ENCODE measurements at regions not wholly inside any gene's neighbourhood (a gene's known extent, or its start where the extent isn't known, plus 50 kb on each side); places are given as distances from the start of the nearest gene placed in this dataset.

DNA sequence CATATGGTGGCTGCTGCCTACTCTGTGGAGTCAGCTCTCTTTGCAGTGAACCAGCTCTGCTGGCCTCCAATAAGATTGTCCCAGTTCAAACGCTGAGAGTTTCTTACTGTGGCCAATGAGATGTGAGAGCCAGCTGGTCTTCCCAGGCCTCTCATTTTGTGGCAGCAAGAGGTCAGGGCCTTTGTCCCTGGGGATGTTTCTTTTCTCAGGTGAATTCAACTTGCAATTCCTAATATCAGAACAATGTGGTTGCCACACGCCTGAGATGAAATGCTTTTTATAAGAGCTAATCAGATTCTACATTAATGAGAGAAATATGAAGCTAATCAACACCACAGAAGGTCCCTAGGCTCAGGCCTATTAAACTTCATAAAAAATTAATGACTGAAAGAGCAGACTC, 660.1 kb upstream of the CAMK1G start:
- Mint-ChIP-seq H3K4me1 (ENCODE audit: low read depth) (no peaks in the 10 kb centered on the region), H3K27ac (no peak overlapping the region), H3K36me3 (ENCODE audit: low read depth) (no peaks in the 10 kb centered on the region), H3K9me3 (no peaks in the 10 kb centered on the region), H3K4me3 (no peak overlapping the region), H3K27me3 (ENCODE audit: low read depth) (no peaks in the 10 kb centered on the region)

DNA sequence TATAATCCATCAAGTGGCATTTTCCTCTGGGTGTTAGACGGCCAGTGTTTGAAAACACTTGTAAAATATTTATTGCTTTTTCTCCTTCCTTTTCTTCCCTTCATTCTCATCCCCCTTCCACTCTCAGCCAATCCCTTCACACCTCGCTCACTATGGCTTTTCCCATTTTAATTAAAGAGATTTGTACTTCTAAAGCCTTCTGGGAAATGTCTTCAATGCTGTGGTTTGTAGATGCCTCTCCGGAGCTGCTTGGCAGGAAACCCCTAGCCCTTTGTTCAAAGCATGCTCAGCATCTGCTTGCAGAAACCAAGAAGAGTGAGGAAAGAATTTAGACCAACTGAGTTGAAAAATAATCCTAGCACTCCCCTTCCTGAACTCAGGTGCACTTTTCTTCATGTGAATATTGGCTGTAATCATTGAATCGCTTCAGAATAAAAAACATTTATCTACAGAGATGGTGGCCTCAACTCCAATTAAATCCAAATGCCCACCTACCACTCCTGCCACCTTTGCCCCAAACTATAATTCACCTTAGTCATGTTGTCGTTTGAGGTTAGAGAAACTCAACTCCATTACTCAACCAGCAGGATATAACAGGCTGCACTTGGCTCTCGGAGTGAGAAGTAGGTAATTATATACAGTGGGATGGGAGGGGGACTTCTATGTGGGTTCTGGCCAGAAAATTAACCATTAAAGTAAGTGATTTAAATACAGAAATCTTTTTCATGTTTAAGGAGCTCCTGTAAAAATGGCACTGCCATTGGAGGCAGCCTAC, 659.4 kb upstream of the CAMK1G start:
- Mint-ChIP-seq H3K27me3 (ENCODE audit: low read depth) (no peaks in the 10 kb centered on the region), H3K36me3 (ENCODE audit: low read depth) (no peaks in the 10 kb centered on the region), H3K27ac (no peak overlapping the region), H3K4me3 (no peak overlapping the region), H3K4me1 (ENCODE audit: low read depth) (no peaks in the 10 kb centered on the region), H3K9me3 (no peaks in the 10 kb centered on the region)

DNA sequence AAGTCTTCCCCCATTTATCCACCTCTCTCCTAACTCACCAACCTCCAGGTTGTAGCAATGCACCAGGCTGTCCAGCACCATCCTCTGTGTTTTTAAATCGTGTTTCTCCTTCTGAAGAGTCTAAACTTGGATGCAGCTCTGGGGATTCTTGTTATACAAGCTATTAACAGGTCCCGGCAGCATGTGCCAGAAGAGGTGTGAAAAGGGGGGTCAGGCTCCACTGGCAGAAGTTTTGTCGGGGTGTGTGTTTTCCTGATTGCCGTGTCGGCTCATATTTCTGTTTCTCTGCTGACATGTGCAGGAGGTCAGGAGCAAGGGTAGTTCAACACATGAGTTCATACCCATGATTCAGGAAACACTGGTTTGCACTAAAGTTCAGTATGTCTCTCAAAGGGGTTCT, 658.6 kb upstream of the CAMK1G start:
- Mint-ChIP-seq H3K27ac (no peak overlapping the region), H3K4me1 (ENCODE audit: low read depth) (no peaks in the 10 kb centered on the region), H3K4me3 (no peak overlapping the region), H3K27me3 (ENCODE audit: low read depth) (no peaks in the 10 kb centered on the region), H3K9me3 (no peaks in the 10 kb centered on the region), H3K36me3 (ENCODE audit: low read depth) (no peaks in the 10 kb centered on the region)

DNA sequence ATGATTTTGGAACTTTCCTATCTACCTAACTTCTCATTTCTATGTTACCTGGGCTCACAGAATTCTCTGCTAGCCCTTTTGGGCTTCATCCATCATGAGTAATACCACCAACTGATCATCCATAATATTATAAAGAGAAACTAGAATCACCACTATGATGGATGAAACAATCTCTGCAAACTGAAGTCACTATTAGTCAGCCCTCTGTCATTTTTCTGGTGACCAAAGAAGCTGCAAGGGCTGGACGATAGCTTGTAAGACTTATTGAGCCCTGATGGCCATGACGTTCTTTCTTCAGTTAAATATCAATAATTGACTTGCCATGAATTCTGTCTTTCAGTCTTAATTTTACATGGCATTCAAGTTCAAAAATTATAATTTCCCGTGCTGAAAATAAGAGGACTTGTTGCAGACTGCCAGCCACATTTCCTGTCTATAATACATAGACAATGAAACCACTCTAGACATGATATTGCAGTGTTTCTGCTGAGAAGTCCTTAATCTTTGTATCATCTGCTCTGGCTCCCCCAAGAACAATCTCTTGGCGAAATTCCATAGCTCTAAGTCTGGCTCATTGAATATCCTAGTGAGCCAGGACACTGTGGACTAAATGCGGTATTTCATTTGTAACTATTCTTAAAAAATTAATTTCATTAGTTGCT, 655.0 kb upstream of the CAMK1G start:
- H3K27ac Mint-ChIP-seq: no peak overlapping the region
- no peaks in the 10 kb centered on the region for H3K4me1 Mint-ChIP-seq (ENCODE audit: low read depth)
- no peak overlapping the region for H3K4me3 Mint-ChIP-seq
- H3K9me3 Mint-ChIP-seq: no peaks in the 10 kb centered on the region
- no peaks in the 10 kb centered on the region for H3K27me3 Mint-ChIP-seq (ENCODE audit: low read depth)
- no peaks in the 10 kb centered on the region for H3K36me3 Mint-ChIP-seq (ENCODE audit: low read depth)

DNA sequence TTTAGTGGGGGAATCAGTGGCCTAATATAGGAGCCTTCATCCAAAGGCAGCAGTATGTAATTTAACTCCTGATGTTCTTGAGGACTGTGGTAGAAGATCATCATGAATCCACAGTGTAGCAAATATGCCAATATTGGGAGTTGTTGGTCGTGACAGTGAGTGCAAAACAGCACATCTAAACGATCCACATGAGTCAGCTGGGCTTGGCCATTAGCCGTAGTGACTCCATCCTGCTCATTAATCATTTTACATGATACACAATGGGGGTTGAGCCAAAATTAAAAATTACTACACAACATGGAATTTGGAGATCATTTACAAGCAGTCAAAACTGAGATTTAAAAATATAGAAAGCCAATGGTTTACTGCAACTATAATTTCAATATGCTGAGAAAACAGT, 653.9 kb upstream of the CAMK1G start:
- Mint-ChIP-seq H3K9me3 (no peaks in the 10 kb centered on the region), H3K27ac (no peak overlapping the region), H3K4me3 (no peak overlapping the region), H3K4me1 (ENCODE audit: low read depth) (no peaks in the 10 kb centered on the region), H3K27me3 (ENCODE audit: low read depth) (no peaks in the 10 kb centered on the region), H3K36me3 (ENCODE audit: low read depth) (no peaks in the 10 kb centered on the region)

DNA sequence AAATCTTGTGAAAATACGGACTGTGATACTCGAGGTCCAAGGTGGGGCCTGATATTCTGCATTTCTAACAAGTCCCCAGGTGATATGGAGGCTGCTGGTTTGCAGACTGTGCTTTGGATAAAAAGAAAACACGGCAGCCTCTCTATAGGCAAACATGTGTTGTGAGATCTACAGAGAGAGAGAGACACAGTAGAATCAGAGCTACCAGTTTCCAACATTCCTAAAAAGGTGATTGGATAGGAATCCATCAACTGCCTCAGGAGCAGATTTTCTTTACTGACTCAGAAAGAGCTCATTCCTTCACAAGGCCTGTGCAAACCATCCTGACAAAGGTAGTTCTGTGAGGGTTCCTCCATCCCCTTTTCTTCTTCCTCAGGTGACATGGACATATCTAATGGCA, 651.6 kb upstream of the CAMK1G start:
- no peaks in the 10 kb centered on the region for H3K27me3 Mint-ChIP-seq (ENCODE audit: low read depth)
- H3K27ac Mint-ChIP-seq: no peak overlapping the region
- H3K36me3 Mint-ChIP-seq (ENCODE audit: low read depth): no peaks in the 10 kb centered on the region
- H3K4me1 Mint-ChIP-seq (ENCODE audit: low read depth): no peaks in the 10 kb centered on the region
- no peaks in the 10 kb centered on the region for H3K9me3 Mint-ChIP-seq
- no peak overlapping the region for H3K4me3 Mint-ChIP-seq

DNA sequence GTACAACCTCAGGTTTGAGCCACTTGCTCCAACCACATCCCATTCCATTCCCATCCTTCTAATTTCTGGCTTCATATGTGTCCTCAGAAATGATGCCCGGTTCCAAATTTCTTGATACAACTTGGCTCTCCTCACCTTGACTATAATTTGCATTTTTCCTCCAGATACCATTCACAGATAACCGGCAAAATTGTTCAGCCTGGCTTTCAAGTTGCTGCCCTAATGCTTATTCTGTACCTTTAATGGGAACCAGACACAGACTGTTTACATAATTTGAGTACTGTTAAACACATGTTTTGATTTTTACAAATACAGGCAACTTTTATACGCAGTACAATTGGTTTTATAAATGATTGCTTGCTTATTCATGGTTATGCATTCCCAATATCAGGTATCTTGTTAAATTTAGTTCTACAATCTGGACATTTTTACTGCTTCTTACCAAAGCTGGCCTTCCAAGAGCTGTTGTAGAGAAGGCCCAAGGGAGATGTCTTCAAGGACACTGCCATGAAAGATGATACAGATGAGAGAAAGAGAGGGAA, 649.5 kb upstream of the CAMK1G start:
- H3K36me3 Mint-ChIP-seq (ENCODE audit: low read depth): no peaks in the 10 kb centered on the region
- H3K27ac Mint-ChIP-seq: no peak overlapping the region
- no peak overlapping the region for H3K4me3 Mint-ChIP-seq
- H3K9me3 Mint-ChIP-seq: no peaks in the 10 kb centered on the region
- H3K4me1 Mint-ChIP-seq (ENCODE audit: low read depth): no peaks in the 10 kb centered on the region
- H3K27me3 Mint-ChIP-seq (ENCODE audit: low read depth): no peaks in the 10 kb centered on the region

DNA sequence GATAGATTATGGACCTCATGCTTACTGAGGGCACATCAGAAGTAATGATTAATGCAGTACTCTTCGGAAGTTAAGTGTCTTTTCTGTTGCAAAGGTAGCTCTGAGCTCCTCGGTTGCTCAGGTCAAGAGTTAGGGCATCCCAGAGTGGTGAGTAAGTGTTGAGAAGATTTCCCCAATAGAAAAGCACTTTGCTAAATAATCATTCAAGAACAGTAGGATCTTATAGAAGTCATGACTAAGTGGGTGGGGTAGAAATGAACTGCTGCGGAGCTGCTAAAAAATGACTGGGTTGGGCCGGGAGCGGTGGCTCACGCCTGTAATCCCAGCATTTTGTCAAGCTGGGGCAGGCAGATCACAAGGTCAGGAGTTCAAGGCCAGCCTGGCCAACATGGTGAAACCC, 648.6 kb upstream of the CAMK1G start:
- H3K4me3 Mint-ChIP-seq: no peak overlapping the region
- no peaks in the 10 kb centered on the region for H3K36me3 Mint-ChIP-seq (ENCODE audit: low read depth)
- no peaks in the 10 kb centered on the region for H3K4me1 Mint-ChIP-seq (ENCODE audit: low read depth)
- H3K27ac Mint-ChIP-seq: no peak overlapping the region
- H3K9me3 Mint-ChIP-seq: no peaks in the 10 kb centered on the region
- no peaks in the 10 kb centered on the region for H3K27me3 Mint-ChIP-seq (ENCODE audit: low read depth)

DNA sequence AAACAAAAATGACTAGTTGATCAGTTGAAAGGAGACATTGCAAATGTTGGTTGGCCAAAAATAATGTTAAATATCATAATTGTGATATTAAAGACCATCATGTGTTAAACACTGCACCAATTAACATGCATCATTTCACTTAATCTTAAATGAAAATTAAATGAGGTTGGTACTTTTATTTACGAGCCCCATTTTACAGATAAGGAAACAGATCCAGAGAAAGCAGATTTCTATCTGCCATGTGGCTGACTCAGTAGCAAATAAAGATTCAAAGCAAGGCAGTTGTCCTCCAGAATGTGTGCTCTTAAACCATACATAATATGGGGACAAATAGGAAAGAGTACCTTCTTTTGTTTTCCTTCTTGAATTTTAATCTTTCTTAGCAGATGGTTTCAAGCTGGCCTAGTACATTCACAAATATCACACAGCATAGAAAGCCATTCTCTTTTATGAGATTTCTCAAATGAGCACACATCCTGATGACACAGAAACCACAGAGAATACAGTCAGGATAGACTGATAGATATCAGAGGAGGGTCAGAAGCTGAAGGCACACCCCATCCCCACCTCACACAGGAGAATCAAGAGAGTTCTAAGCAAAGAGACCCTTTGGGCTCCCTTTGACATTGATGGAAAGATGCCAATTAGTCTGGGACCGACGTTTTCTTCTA, 647.9 kb upstream of the CAMK1G start:
- Mint-ChIP-seq H3K27ac (no peak overlapping the region), H3K27me3 (ENCODE audit: low read depth) (no peaks in the 10 kb centered on the region), H3K4me1 (ENCODE audit: low read depth) (no peaks in the 10 kb centered on the region), H3K9me3 (no peaks in the 10 kb centered on the region), H3K4me3 (no peak overlapping the region), H3K36me3 (ENCODE audit: low read depth) (no peaks in the 10 kb centered on the region)

DNA sequence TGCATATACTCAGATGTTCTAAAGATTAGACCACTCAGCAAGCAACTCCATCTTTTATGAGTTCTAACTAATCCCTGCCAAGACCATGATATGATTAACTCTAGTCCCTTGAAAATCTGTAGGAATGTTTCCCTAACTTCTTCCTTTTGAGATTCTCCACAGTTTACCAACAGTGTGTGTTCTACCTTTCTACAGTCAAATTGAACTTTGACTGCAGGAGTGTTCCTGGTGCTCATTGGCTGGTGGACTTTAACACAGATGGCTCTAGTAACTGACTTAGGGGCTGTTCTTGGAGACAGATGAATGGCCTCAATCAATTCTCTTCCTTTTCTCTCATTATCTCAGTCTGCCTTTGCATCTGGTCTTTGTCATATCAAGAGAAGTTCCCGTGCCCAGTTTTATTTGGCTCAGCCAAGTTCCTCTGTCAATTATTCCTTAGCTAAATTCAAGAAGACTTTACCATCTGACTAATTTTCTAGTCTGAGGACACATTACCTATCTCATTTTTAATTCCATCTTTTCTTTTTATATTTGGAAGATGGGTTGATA, 643.9 kb upstream of the CAMK1G start:
- Mint-ChIP-seq H3K4me1 (ENCODE audit: low read depth) (no peaks in the 10 kb centered on the region), H3K4me3 (no peak overlapping the region), H3K9me3 (no peaks in the 10 kb centered on the region), H3K27ac (no peak overlapping the region), H3K36me3 (ENCODE audit: low read depth) (no peaks in the 10 kb centered on the region), H3K27me3 (ENCODE audit: low read depth) (no peaks in the 10 kb centered on the region)

DNA sequence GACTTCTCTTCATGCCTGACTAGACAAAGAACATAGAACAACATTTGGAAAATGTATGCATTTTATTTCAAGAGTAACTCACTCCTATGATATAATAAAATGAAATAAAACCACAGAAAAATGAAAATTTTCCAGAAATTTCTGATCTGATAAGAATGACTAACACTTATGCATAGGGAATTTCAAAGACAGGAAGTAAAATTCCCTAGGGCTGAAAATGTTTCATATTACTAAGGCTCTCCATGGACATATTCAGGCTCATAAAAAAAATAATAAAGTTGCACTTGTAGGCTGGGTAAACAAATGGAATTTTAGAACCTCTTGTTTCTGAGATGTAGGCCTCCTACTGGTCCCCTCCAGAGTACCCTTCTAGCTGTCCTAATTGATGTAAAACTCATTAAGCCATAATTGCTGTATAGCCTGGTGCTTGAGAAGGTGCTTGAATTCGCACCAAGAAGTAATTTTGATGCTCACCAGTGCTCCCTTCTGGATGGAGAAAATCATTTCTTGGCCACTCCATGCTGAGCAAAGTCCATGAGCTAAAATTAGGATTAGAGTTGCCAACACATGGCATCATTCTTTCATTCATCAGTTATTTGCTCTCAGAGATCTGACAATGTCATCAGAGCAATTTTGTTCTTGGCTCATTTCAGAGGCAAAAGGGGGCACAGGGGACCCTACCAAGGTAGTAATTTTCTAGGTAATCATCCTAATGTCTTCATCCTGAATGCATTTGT, 641.0 kb upstream of the CAMK1G start:
- H3K36me3 Mint-ChIP-seq (ENCODE audit: low read depth): no peaks in the 10 kb centered on the region
- H3K9me3 Mint-ChIP-seq: no peaks in the 10 kb centered on the region
- H3K4me1 Mint-ChIP-seq (ENCODE audit: low read depth): no peaks in the 10 kb centered on the region
- H3K27ac Mint-ChIP-seq: no peak overlapping the region
- H3K4me3 Mint-ChIP-seq: no peak overlapping the region
- H3K27me3 Mint-ChIP-seq (ENCODE audit: low read depth): peaks cover 4% of the 10 kb centered on the region

DNA sequence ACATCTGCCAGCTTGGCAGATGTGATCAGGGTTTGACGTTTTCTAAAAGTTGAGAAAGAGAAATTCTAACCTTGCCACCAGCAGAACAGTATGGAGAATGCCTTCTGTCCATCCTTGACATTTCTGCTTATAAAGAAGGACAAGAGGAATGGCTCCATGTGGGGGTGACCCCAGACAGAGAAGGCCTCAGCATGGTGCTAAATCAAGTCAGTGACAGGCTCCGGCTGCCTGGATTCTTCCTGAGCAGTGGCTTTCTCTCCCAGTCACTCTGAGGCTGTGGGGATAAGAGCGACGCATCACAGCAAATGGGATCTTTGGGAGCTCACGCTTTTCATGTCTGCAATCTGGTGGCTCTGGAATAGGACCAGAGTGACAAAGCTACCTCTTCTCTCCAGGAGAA, 640.2 kb upstream of the CAMK1G start:
- no peaks in the 10 kb centered on the region for H3K36me3 Mint-ChIP-seq (ENCODE audit: low read depth)
- H3K27ac Mint-ChIP-seq: no peak overlapping the region
- H3K4me1 Mint-ChIP-seq (ENCODE audit: low read depth): no peaks in the 10 kb centered on the region
- no peaks in the 10 kb centered on the region for H3K9me3 Mint-ChIP-seq
- no peak overlapping the region for H3K4me3 Mint-ChIP-seq
- H3K27me3 Mint-ChIP-seq (ENCODE audit: low read depth): peaks cover 4% of the 10 kb centered on the region

DNA sequence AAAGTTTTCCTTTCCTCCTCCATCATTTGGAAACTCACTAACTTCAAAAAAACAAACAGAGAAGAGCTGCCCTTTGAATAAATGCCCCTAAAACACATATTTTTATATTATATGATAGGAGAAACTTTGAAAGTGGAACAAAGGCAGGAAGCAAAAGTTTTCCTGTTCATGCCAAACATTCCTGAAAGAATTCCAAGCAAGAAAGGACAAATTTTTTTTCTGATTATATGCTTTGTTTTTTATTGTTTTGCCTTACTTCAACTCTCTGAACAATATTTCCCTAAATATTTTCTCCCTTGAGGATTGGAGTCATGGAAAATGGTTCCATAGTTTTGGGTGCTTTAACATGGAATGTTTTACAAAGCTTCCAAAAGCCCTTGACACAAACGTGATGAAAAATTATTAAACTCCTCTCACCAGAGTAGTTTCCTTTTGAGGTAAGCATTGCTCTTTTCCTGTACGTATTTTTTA, 638.5 kb upstream of the CAMK1G start:
- H3K9me3 Mint-ChIP-seq: no peaks in the 10 kb centered on the region
- H3K27ac Mint-ChIP-seq: no peak overlapping the region
- H3K4me1 Mint-ChIP-seq (ENCODE audit: low read depth): no peaks in the 10 kb centered on the region
- no peak overlapping the region for H3K4me3 Mint-ChIP-seq
- H3K36me3 Mint-ChIP-seq (ENCODE audit: low read depth): no peaks in the 10 kb centered on the region
- H3K27me3 Mint-ChIP-seq (ENCODE audit: low read depth): peaks cover 4% of the 10 kb centered on the region

DNA sequence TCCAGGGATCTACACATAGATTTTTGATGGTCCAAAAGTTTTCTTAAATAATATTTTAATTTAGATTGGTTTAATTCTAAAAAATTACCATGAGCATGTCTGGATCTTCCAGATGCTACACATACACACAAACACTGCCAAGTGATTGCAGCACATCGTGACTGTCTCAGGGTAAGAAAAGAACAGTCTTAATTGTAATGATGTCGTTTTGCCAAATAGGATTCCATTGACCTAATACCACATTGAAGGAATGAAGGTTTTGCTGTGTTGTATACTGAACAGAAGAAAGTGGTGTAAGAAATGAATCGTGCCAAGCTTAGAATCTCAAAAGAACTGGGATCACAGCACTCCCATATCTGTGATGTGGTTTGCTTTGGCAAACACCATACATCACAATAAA, 633.3 kb upstream of the CAMK1G start:
- Mint-ChIP-seq H3K9me3 (no peaks in the 10 kb centered on the region), H3K27me3 (ENCODE audit: low read depth) (peaks cover 4% of the 10 kb centered on the region), H3K36me3 (ENCODE audit: low read depth) (no peaks in the 10 kb centered on the region), H3K4me1 (ENCODE audit: low read depth) (no peaks in the 10 kb centered on the region), H3K27ac (no peak overlapping the region), H3K4me3 (no peak overlapping the region)

Measured in T-helper 1 cell treated with Interleukin-12 subunit alpha and Interleukin-12 subunit beta and Interleukin-4 antibody, amounts not matched to agents 30 μg/mL and 1 μg/mL, for 36 hours (primary cell).